D721Med (cell line): ENCODE measurements at regions not wholly inside any gene's neighbourhood (a gene's known extent, or its start where the extent isn't known, plus 50 kb on each side); places are given as distances from the start of the nearest gene placed in this dataset.
A peak's percentile ranks its signal among the peaks of the same experiment; 100 is the strongest.

Experiments used
- DNase-seq: peaks from one replicate; pipeline ENCODE4 v3.0.0; 2011; ENCODE audit warnings: low spot score; ENCODE audit not compliant: insufficient read length
- FAIRE-seq: peaks from 2 replicates; lab custom pipeline; 2011; peaks lifted over from hg19 to GRCh38; lab: Jason Lieb, UNC
- CTCF ChIP-seq: IDR thresholded peaks from 2 replicates; pipeline ENCODE4 v1.5.1; 2012; ENCODE audit warnings: mild to moderate bottlenecking, control low read depth; ENCODE audit not compliant: insufficient read depth; ENCODE audit errors: missing control alignments

GRCh38 chr1:166579557-166580501 is 259.4 kb upstream of the POGK start:
- DNase-seq = no peak
- no peak for TF ChIP-seq CTCF
- peak; percentile 91 for FAIRE-seq

- no peak for TF ChIP-seq CTCF
- FAIRE-seq = no peak
- no peak for DNase-seq
These were observed 250.5 kb upstream of the POGK start for GRCh38 chr1:166588741-166589140.

GRCh38 chr1:166590161-166590560 is 249.1 kb upstream of the POGK start:
- FAIRE-seq (peak; percentile 79), DNase-seq (no peak)
- no peak for TF ChIP-seq CTCF

- no peak for TF ChIP-seq CTCF
- FAIRE-seq (no peak), DNase-seq (no peak)
These were observed 244.6 kb upstream of the POGK start for GRCh38 chr1:166594646-166595045.

- FAIRE-seq (peak; percentile 98), DNase-seq (peak; percentile 18)
- TF ChIP-seq CTCF = no peak
These were observed 241.8 kb upstream of the POGK start for GRCh38 chr1:166597516-166597915.

GRCh38 chr1:166600574-166600973 is 238.7 kb upstream of the POGK start:
- DNase-seq (no peak), FAIRE-seq (no peak)
- TF ChIP-seq CTCF = no peak
